Superior temporal gyrus (tissue), 1 donor: ENCODE measurements at regions not wholly inside any gene's neighbourhood (a gene's known extent, or its start where the extent isn't known, plus 50 kb on each side); places are given as distances from the start of the nearest gene placed in this dataset.
A peak's percentile ranks its signal among the peaks of the same experiment; 100 is the strongest.

Experiments used
- DNase-seq: peaks from one replicate; pipeline ENCODE4 v3.0.0-alpha.2; 2016; ENCODE audit errors: extremely low spot score

DNA sequence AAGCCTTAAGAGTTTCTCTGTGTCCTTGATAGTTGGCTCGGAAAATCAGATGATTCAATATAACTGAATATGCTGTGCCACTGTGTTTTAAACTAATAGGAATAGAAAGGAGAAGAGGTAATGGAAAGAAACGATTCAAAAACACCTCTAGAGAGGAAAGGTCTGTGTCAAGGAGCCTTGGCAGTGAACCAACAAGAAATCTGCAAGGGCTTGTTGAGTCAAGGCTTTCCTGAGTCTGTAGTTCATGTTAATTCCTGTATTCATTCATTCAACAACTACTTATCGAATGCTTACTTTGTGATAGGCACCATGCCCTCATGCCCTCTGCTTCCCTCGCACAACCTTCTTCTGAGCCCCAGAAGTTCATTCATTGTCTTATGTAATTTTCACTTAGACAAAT lies 336.0 kb downstream of the PDHA2 start:
- DNase-seq, result no peak

DNA sequence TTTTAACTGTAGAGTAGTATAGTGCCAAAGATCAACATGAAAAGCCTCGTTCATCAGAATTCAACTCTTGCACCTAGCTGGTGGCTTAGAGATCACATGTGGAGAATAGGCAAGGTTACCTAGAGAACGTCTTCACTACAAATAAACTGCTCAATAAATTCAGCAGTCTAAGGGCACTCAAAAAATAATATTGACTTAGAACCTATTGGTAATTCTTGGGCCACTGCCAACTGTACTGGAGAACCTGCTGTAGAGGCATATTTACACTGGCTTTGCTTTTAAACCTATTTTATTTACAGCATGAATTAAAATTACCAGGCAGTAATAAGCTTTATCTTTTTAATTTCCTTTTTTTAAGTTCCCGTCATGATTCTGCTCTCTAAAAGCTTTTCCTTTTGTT lies 343.7 kb downstream of the PDHA2 start:
- no peak for DNase-seq

DNA sequence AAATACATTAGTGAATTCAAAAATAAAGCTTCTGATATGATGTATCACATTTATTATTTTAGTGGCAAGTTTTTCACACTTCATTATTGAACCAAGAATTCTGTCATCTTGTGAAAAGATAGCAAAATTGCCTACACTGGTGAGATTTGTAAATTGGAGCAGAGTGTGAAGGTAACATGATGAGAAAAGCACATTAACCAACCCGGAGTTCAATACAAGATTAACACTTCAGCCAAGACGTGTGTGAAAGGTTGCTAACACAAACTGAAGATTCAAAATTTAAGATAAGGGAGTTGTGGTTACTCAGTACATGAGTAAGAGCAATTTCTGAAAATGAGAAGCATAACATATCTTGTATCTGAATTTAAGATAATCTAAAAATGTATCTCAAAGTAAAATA lies 346.7 kb downstream of the PDHA2 start:
- DNase-seq, result no peak

DNA sequence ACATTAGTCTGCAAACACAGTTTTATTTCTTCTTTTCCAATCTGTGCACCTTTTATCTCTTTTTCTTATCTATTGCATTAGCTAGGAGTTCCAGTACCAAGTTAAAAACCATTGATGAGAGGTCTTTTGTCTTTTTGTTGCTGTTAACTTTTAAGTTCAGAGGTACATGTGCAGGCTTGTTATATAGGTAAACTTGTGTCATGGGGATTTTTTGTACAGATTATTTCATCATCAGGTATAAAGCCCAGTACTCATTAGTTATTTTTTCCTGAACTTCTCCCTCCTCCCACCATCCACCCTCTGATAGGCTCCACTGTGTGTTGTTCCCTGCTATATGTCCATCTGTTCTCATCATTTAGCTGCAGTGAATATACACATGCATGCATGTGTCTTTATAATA lies 349.9 kb downstream of the PDHA2 start:
- DNase-seq, result no peak

DNA sequence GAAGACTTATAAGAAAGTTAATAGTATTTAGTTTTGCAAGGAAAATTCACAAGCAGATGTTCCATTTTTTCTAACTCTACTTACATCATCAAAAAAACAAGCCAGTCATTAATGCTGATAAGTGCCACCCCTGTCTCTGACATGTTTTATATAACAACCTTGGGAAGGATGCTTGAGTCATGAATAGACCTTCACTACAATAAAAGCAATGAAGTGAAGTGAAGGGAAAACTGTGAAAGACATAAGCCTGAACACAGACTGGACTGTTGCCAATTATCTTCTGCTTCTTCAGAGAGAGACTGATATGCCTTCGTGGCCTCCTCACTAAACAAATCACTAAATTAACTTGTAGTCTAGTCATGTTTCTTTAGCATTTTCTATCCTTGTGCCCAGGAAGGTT lies 353.2 kb downstream of the PDHA2 start:
- DNase-seq, result no peak

DNA sequence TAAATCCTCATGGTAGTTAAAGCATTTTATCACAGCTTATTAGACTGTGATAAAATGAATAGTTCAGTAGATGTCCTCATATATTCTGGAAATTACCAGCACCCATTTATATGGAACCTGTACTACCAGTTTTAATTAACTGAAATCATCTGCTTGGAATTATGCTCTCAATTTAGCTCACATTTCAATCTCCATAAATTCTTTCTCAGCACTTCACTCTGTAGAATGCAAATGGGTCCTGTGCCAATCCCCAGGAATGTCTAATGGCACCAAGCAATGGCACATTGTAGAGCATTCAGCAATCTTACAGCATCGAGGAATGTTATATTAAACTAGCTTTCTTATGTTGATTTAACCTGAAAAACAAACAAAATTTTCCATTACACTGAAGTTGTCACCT lies 355.1 kb downstream of the PDHA2 start:
- no peak for DNase-seq

DNA sequence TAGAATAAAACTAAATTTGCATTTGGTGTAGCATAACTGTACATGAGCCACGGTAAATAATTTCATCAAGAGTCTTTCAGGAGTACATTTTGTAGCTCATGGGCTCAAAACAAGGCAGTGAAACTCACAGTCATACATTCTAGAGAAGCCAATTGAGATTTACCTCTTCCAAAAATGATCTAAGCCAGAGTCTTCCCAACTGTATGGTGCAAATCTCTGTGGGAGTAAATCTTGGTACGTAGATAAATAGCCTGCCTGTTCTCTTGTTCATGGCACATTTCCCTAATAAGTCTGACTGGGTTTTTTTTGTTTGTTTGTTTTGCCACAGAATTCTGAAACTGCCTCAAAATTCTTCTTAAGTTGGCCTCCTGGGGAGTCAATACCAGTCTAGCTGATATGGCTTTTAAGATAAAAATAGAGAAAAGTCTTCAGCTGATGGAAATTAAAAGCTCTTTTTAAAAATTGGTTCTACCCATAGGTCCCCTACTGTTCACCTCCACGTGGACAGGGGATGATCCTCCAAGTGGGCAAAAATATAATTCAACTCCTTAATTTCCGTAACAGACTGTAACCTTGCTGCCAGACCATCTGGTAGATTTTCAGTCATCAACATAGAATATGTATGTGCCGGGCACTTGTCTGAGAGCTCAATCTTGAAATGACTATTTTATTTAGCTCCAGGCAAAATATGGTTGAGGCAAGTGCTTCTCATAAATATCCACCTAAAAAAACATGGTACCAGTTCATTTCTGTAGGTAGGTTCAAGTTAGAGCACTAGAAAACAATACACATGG lies 365.4 kb downstream of the PDHA2 start:
- DNase-seq, result no peak

DNA sequence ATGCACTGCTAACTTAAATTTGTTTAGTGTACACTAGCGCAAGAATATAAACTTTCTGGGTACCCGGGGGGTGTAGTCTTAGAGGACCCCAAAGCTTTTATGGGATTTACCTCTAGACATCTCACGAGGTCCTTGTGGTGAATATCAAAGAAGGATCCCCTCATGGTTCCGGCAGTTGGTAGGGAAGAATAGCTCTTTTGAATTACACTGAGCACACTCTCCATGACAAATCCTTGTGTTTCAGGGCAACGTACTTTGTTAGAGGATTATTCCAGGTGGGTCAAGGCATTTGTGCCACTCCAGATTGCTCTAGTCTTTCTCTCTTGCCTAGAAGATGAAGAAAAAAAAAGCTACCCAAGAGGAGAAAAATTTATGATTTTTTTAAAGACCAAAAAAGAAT lies 387.6 kb downstream of the PDHA2 start:
- DNase-seq, result no peak

DNA sequence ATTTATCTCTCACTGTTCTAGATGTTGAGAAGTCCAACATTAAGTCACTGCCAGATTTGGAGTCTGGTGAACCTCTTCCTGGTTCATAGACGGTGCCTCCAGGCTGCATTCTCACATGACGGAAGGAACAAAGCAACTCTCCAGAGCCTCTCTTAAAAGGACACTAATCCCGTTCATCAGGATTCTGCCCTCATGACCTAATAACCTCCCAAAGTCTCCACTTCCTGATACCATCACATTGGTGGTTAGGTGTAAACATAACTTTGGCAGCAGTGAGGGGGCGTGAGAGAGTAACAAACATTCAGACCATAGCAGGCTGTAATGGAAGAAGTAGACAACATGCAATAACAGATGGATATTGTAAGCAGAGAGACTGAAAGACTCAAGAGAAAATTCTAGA lies 388.6 kb downstream of the PDHA2 start:
- DNase-seq, result no peak

DNA sequence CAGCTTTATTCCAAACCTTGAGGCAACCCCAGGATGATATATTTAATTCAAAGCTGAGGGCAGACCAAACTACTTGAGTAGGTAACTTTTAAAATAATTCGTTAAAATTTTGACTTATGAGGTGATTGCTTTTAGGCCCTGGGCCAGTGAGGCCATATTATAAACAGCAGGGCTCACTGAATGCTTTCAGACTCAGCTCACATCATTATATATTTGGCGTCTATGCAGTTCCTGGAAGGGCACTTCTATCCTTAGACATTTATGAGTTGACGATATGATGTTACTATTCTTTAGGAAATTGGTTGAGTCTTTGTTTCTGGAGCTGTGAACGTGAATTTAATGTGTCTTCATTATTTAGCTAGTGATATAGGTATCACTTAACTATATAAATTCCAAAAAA lies 400.1 kb downstream of the PDHA2 start:
- DNase-seq, result no peak

DNA sequence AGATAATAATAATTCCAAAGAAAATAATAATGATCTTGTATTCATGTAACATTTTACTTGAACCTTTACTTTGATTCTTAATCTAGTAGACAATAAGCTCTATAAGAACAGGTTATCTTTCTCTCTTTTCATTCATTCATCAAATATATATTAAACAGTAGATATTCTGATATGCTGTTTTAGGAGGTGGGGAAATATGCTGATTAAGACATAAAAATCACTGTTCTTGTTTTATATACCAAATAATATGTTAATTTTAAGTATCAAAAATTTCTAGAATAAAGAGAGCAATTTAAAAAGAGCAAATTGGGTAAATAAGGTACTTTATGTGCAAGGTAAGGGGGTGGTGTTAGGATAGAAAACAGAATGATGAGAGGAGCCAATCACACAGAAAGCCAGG lies 401.9 kb downstream of the PDHA2 start:
- no peak for DNase-seq

DNA sequence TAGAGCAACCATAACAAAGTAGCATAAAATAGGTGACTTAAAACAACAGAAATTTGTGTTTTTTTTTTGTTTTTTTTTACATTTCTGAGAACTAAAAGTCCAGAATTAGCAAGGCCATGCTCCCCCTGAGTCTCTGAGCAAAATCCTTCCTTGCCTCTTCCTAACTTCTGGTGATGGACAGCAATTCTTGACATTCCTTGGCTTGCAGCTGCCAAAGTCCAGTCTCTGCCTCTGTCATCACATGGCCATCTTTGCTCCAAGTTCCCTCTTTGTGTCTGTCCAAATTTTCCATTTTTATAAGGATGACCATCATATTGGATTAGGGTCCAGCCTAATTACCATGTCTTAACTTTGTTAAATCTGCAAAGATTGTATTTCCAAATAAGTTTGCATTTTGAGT lies 407.2 kb downstream of the PDHA2 start:
- DNase-seq, result no peak

DNA sequence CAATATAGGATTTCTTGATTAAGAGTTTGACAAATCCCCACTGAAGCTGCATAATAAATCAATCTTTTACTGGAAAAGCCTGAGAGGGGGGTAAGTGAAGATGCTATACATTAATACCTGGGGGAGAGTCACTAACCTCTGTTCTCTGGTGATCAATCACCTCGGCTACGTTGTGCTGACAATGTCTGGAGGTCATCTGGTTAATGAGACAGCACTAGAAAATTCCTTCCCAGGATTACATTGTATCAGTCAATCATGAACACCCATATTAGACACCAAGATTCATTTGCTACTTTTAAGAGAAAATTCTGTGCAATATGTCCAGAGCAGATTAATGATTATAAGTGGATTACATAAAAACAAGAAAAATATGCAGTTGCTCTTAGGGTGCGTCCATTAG lies 408.3 kb downstream of the PDHA2 start:
- no peak for DNase-seq

DNA sequence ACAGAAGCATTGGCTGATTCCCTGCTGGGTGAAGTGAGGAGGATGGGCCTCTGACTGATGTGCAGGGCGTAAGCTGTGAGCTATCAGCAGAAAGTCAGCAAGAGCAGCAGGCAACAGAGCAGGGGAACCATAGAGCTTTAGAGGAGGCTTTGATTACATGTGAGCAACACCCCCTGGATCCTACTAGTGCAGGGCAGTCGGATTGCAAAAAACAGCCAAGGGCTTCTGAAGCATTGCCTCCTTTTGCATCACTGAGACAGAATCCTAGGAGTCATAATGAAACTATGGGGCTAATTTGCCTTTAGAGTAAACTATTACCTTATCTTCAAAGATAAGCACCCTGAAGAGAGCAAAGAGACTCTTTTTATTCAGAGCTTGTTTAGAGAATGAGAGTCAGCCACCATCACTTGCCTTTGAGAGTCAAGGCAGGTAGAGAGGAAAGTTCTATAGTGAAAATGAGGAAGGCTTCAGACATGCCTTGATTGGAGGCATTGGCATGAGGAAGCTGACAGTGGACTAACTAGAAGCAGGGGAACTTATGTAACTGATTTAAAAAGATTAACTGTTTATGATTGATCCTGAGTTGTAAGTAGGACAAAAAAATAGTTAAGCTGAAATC lies 420.3 kb downstream of the PDHA2 start:
- DNase-seq, result no peak

DNA sequence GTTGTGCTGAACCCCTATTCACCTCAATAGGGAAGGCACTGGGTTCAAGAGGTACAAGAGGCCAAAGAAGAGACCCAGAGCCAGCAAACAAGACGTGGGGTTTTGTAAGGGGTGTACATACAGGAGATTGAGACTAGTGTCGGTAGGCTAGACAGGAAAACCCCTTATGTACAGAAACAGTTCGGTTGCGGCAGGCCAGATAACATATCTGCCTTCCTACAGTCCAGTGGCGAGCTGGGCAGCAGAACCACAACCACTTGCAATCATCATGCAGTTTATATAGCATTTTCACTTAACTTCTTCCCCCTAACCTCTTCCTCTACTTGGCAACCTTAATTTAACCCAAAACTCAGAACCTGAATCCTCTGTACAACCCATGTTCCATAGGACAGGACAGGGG lies 422.2 kb downstream of the PDHA2 start:
- DNase-seq, result no peak

DNA sequence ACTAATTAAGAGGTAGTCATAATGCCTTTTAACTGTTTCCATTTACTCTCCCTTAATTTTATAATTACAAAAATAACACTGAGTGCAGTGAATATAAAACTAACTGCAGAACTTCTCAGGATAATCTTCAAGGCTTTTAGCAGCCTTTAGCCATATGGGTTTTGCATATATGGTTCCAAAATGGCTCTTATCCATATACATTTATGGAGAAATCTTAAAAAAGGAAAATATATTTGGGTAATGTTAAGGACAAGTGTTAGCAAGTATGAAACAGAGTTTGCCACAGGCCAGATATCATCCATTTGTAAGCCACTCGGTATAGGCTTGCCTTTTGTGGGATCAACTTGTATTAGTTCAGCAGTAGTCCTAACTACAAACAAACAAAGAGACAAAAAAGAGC lies 423.4 kb downstream of the PDHA2 start:
- DNase-seq, result peak; percentile 12

DNA sequence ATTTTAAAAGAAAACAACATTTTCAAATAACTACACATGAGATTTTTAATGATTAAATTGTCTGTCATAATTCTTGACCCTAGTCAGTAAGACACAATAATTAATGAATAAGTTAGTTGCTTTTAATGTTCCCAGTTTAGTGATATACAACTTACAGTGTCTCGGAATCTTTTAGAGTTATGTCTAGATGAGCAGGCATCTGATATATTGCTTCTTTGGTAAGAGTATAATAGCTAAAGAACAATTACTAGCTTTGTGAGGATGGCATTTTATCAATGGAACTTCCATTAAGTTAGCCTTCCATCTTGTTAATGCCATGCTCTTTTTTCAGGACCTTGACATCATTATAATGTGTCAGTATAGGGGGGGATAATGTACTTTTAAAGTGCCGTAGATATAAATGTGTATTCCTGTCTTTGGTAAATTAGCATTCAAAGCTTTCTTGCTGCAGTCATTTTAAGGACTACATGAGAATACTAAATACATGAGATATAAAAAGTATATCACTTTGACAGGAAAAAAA lies 425.1 kb downstream of the PDHA2 start:
- DNase-seq, result no peak

DNA sequence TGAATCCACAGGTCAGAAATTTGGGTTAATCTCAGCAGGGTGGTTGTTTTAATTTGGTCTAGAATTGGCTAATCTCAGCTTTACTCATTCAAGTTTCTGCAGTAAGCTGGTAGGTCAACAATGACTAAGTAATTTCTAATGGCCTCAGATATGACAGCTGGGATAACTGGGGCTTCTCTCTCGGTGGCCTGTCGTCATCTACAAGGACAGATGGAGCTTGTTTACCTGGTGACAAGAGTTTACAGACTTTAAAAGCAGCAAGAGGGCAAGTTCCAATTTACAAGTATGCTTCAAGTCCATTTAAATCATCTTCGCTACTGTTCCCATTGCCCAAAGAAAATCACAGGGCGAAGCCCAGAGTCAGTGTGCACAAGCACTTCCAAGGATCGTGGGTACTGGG lies 453.9 kb downstream of the PDHA2 start:
- no peak for DNase-seq

DNA sequence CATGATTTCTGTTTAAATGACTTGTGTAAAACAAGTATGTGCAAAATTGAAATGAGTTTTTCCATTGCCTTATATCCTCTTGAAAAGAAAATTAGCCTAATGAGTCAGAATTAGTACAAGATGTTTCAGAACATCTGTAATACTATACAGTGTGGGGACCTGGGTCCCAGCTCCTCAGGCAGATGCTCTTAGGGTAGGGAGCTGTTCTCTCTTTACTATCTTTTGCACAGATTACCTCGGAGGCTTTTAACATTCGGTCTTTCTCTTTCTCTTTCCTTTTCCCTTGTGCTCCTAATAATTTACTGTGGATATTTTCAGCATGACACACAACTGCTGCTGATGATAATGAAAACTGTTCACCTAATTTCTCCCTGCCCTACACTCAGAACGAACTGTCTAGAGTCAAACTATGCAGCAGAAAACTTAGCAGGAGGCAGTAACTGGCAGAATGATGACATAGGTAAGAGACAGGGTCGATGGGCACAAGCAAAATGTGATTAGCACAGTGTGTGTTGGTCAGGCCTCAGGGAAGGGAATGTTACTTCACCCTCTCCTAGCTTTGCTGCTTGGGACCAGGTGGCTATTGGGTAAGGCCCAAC lies 455.3 kb downstream of the PDHA2 start:
- DNase-seq, result no peak

DNA sequence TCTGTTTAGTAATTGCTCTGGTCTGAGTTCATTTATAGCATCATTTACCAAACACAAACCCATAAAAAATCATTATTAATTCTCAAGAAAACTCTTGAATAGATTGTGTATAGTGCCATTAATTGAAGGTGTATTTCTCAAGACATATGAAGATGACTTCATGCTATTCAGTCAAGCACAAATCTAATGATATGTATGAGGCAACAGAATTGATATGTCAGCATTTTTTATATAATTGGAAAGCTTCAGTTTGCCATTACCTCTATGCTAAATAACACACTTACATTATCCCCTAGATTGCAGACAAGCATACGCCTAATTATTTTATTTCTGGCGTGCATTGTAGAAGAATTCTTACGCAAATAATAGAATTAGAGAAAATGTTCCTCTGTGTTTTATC lies 461.8 kb downstream of the PDHA2 start:
- no peak for DNase-seq

DNA sequence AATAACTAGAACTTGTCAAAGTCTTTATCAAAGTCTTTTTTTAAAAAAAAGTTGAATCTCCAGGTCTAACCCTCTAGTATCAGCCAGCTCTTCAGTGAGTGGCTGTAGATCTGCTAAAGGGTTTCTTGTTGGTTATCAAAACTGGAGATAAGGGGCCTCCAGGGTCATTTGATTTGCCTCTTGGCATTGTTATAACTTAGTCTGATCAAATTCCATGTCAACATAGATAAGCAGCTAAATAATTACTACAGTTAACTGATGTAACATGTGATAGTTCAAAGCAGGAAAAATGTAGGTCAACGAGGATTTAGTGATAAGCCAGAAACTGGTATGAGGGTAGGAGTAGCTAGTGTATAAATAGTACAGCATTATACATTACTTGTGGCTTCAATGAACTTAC lies 465.1 kb downstream of the PDHA2 start:
- no peak for DNase-seq

DNA sequence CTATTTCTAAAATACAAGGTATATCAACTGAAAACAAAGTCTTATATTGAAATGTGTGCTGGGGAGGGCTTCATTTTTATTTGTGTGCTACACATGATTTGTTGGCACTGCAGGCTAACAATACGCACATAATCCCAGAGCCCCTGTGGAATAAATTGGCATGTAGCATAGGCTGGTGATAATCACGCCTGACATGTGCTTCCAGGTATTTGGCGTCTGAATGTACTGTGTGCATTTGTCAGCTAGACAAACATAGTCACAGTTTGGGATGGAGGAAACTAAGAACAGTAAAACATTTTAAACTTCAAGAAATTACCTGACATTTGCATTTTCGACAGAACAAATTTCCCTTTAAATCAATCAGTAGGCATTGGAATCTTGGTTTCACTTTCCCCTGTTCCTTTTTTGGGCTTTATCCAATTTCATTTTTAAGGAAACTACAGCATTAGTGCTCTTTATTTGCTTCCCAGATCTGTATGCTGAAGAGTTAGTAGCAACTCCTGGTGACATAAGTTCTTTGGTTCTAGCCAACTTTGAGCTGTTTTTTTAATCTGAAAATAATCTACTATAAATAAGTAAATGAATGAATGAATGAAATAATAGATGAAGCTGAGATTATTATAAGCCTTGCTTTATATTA lies 472.3 kb downstream of the PDHA2 start:
- no peak for DNase-seq

DNA sequence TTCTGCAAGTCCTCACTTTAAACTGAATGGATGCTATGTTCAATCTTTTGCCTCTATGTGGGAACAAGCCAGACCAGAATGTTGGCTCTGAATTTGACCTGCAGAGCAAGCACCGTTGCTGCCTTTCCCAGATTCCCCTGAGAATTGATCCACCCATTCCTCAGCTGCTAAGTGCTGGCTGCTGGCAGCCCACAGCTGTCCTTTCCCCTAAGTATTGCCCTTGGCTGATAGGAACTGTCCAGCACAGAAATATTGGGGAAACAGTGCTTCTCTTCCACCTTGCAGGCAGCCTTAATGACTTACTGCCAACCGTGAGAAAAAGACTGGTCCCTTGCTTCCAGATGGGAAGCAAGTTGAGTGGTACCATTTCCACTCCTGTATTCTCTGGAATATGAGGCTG lies 475.9 kb downstream of the PDHA2 start:
- DNase-seq, result no peak
